NOMO-1 treated with dmso at 0.1 percent for 144 hours (cell line): ENCODE measurements at regions not wholly inside any gene's neighbourhood (a gene's known extent, or its start where the extent isn't known, plus 50 kb on each side); places are given as distances from the start of the nearest gene placed in this dataset.
"Not testable (repeated sequence)": the region's sequence is repeated elsewhere in the genome, so short reads cannot be mapped to it uniquely, and the experiment has no call there.

Experiments
- DNase-seq: peaks from one replicate; lab custom pipeline; 2025; ENCODE audit not compliant: unreplicated experiment; lab: John Stamatoyannopoulos, UW

DNA sequence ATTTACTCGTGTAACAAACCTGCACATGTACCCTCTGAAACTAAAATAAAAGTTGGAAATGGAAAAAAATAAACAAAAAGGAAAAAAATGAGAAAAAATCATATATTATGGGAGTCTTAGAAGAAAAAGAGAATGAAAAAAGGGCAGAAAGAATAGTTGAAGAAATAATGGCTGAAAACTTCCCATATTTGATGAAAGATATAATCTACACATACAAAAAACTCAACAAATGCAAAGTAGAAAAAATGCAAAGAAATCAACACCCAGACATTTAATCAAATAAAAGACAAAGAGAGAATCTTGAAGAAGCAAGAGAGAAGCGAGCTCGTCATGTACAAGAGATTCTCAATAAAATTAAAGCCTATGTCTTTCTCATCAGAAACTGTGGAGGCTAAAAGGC is 73.8 kb downstream of the SLC25A46 start:
- DNase-seq, result no peak

DNA sequence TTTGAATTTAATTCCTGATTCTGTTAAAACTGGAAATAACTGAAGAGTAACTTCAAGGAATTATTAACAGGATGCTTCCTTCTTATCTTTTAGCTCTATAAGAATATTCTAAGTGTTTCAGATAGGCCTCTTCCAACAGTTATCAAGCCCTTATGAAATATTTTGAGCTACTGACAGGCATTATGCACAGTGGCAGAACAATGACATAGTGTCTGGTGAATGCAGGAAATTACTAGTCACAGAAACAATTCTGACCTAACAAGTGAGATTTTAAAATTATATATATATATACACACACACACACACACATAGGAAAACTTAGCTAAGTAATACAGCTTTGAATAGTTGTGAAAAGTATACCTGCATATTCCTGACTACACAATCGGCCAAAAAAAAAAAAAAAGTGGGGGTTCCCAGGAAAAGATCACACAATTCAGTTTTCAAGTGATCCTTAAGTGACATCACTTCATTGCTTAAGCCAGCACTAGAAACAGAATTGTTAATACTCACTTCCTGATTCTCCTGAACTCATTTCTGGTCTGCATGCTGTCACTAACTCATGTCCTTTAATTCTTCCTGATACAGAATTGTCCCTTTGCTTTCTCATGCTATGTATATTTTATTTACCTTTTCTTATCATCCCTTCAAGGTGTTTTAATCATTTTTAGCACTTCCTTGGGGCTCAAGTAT is 77.3 kb downstream of the SLC25A46 start:
- peak; percentile 22 for DNase-seq

DNA sequence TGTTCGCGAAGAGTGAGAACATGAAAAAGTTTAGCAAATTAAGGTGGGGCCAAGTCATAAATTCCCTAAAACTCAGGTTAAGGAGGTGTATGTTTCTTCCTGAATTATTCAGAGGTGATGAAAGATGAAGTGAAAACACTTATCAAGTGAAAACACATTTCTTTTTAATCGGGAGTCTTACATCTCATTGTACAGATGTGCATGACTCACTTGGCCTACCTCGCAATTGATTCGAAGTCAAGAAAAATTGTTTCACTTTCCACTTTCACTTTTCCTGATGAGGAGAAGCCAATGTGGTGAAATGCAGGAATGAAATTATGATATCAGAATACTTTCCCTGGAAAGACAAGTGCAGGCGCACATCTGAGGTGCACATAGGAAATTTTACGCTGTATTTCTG is 78.7 kb downstream of the SLC25A46 start:
- no peak for DNase-seq

DNA sequence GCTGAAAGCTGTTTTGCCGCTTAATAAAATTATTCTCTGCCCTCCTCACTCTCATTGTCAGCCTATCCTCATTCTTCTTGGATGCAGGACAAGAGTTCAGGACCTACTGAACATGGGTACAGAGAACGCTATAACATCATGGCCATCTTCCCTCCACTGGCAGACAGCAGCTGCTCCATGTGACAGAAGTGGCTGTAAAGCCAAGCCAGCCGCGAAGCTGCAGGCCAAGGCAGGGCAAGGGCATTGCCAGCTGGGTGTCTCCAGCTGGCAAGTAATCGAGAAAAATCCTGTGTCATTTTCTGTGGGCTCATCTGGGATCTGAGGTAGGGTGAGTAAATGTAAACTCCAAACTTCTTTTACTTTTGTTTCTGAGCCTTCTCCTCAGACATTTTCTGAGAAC is 84.8 kb downstream of the SLC25A46 start:
- no peak for DNase-seq

DNA sequence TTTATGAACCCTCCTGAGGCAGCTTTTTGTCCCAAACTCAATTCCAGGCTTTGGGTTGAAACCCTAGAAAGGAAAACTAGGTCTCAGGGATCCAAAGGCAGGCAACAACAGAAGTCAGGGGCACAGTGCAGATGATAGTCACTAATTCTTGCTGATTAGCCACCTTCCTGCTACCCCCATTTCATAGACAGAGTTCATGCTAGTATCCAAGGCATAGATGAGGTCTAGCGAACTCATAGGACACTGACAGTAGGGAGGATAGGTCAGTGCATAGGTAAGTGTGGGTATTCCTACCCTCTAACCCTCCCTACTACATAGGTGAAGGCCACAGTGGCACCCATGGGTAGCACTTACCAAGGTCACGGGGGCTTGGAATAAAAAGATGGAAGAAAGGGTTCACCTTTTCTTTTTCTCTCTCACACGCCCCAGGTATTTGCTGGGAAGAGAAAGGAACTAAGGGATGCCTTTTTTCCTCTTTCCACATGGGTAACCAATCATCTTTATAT is 86.2 kb downstream of the SLC25A46 start:
- DNase-seq, result no peak

DNA sequence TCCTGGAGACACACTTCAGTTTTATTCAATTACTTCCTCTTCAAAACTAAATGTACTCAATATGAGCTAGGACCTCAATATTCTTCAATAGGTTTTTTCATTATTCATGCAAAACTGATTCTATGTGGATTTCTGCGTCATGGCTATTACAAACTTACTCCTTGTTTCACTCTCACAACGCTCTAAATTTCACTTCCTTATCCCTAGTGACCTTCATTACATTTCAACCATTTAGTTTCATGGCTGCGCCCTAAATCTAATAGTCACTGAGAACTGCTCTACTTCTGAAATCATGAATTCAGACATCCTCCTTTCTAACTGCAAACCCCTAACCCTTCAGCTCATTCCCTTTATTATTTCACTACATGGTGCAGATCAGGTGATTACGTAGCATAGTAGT is 93.9 kb downstream of the SLC25A46 start:
- DNase-seq, result peak; percentile 50

DNA sequence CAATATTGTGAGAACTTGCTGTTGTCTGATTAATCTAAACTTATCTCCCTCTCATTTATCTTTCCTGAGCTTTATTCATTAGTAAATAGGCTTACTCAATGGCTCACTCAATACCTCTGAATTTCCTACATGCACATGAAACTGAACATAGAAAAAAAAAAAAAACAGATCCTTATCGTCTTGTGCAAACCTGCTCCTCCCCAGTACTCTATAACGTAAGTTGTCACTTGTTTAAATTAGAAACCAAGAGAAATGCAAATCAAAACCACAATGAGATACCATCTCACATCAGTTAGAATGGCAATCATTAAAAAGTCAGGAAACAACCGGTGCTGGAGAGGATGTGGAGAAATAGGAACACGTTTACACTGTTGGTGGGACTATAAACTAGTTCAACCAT is 96.1 kb downstream of the SLC25A46 start:
- peak; percentile 18 for DNase-seq

DNA sequence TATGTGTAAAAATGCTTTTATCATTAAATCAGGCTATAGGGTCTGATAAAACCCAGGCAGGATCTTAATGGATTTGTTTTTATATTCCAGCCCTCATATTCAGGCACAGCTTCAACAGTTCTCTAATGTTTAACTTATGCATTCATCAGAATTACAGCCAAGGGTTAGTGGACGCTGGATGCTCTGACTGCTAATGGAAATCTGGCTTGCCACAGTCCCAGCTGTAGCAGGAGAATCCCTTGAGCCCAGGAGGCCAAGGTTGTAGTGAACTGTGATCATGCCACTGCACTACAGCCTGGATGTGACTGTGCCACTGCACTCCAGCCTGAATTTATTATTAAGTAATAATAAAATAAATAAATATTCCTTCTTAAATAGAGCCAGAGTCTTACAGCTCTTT is 98.0 kb downstream of the SLC25A46 start:
- no peak for DNase-seq

DNA sequence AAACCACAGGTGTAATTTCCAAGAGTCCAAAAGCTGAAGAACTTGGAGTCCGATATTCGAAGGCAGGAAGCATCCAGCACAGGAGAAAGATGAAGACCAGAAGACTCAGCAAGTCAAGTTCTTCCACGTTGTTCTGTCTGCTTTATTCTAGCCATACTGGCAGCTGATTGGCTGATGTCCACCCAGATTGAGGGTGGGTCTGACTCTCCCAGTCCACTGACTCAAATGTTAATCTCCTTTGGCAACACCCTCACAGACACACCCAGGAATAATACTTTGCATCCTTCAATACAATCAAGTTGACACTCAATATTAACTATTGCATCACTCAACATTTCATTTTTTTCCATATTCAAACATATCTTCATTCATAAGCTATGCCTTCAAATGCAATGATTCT is 99.5 kb downstream of the SLC25A46 start:
- not testable (repeated sequence) for DNase-seq

DNA sequence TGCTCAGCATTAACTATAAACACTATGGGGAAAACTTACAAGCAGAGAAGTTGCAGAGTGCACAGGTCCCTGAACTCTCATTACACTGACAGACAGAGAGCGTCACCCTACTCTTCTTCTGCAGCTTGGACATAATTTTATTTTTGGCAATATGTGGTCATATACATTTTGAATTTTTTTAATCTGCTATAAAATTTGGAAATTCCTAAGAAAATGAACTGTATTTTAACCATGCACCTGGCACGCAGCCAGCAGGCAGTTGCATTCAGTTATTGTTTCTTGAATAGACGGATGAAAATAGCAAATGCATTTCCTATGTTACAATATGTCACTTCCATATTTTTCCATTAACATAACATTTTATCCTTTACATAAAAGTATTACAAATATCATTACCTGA is 100.2 kb downstream of the SLC25A46 start:
- DNase-seq, result no peak

DNA sequence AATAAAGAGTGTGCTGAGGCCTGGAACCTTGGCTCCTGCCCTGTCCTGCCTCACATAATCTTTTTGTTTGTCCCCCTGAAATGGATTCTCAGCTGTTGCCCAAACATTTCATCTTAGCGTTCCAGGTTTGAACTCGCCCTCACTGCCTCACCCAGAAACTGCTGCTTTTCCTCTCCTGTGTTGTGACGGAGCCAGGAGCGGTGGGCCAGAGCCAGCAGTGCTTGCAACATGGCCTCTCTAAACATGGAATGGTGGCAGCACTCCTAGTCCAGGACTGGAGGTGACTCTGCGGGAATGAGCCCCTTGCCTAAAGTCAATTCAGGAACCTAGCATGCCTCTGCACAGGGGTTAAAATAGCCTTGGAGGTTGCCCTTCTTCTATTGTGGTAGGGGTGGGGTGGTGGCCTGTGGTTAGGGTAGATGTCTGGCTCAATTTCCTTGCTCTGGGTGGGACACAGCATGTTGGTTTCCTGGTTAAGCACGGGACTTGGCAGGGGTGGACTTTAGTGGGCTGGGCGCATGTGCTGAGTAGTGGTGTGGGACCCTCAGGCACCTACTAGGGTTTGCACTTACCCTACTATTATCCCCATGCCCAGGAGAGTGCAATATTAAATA is 101.6 kb downstream of the SLC25A46 start:
- DNase-seq, result no peak

DNA sequence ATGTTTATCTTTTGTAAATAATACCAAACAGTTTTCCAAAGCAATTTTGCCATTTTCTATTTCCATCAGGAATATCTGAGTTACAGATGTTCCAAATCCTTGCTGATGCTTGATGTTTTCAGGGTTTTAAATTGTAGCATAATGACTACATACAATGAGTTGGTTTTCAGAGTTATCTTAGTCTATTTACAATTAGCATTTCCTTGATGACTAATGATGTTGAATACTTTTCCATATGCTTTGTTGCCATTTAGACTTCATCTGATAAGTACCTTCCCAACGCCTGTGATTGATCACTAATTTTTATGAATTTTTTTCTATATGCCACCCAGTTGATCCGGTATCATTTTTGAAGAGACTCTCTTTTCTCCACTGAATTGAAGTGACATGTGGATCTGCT is 102.3 kb downstream of the SLC25A46 start:
- DNase-seq, result no peak

DNA sequence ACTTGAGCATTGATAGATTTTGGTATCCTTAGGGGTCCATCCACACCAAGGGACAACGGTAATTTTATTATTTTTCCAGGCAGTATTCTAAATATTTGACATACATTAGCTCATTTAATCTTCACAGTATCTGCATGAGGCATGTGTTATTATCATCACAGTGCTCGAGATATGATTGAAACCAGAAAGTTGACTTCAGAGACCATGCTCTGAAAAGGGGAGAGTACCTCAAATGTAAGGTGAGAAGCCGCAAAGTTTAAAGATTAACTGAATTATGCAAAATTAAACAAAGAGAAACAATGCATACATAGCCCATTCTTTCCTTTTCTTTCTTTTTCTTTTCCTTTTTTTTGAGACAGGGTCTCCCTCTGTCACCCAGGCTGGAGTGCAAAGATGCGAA is 104.1 kb downstream of the SLC25A46 start:
- no peak for DNase-seq

DNA sequence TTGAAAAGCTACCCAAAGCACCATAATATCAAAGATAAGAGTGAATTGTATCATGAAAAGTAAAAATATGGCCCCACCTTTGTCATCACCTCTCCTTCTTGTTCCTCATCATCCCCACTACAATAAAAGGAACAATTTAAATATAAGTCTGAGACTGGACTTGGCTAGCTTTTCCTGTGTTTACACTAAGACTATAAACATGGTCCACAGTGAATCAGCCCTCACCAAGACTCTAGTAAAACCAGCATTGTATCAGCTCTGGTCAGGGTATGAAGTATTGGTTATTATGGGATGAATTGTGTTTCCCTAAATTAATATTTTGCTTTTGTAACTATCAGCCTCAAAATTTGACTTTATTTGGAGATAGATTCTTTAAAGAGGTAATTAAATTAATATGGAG is 105.4 kb downstream of the SLC25A46 start:
- DNase-seq, result no peak

DNA sequence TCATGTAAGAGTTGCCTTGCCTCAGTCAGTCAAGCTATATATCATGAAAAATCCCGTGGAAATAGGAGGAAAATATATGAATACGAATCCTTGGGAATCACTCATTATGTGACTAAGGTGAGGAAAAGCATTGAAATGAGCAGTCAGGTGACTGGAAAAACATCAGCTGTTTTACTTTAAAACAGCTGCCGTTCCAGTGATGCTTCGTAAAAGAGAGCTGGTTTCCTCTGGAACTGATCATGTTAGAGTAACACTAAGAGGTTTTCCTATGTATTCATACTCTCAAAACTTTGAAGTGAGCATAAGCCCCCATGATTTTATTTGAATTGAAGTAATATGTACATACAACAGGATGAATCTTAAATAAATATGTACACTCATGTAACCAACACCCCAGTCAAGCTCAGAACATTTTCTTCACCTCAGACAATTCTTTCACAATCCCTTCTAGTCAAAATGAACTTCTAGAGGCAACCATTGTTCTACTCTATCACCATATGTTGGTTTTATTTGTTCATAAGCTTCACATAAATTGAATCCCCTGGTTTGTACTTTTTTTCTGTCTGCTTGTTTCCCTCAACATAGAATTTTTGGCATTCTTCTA is 107.7 kb downstream of the SLC25A46 start:
- DNase-seq, result no peak

DNA sequence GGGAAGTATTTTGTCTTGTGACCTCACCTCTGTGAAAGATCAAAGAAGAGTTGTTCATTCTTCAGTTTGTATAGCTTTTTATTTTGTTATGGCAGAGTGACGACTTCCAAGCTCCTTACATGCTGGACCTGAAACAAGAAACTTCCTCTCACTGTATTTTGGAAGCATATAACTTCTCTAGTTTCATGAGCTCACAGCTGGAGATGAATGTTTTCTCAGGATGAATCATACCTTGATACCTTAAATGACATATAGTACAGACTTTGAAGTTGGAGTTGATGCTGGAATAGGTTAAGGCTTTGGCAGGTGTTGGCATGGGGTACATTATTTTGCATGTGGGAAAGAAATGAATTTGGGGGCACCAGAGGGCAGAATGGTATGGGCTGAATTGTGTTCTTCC is 112.5 kb downstream of the SLC25A46 start:
- no peak for DNase-seq

DNA sequence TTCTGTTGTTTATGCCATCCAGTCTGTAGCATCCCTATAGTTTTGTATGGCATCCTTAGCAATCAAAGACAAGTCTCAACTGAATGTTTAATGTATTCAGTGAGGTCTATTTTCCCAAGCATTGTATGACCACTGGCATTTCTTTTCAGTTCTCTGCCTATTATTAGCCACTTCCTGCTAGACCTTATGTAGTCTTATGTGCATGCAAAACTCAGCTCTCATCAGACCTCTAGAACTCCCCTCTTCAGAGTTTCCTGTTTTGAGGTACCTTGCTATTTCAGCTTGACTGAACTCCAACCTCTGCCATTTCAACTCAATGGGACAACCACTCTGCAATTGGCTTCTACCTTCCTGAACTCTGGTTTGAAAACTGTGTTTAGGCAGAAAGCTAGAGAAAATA is 113.2 kb downstream of the SLC25A46 start:
- no peak for DNase-seq

DNA sequence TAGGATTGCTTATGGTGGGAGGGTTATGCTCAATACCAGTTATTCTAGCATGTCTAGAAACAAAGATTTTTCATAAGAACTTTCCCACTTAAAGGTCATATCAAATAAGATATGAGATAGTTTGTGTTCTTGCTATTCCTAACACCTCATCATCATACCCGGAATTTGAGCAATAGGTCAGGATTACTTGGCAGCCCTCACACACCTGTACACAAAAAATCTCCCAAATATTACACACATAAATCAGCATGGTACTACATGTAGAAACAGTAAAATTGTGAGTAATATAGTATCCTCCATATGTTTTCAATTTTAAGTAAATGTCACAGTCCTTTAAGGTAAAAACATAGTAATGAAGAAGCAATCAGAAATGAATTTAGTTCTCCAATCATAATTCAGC is 113.7 kb downstream of the SLC25A46 start:
- DNase-seq, result no peak

DNA sequence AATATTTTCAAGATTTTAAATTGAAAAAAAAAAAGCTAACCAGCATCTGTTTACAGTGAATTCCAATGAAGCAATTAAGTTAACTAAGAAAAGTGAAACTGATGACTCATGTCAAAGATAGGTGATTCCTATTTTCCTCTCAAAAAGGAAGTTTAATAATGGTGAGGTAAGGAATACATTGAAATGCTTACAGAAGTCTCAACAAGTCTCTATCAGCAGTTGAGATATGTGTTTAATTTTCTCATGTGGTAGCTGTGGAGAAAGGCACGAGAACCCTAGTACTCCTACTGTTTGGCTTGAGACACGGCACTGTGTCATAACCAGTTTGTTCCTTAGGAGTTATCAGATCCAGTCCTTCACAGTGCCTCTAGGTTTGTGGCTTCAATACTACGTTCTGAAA is 114.5 kb downstream of the SLC25A46 start:
- DNase-seq, result no peak

DNA sequence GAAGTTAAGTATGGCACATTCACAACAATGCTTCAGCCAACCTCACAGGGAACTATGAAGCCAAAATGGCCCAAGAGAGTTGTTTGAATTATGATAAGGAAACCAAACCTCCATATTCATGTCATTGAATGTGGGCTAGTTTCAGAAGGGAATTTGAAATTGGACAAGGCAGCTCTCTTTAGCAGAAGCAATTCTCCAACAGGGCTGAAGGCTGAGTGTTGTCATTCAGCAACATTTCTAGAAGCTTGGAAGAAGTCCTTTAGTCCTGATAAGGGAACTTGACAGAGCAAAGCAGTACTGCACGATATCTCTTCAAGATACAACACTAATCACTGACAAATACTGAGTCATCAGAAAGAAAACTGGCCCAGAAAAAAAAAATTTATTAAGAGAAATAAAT is 115.4 kb downstream of the SLC25A46 start:
- DNase-seq, result no peak

DNA sequence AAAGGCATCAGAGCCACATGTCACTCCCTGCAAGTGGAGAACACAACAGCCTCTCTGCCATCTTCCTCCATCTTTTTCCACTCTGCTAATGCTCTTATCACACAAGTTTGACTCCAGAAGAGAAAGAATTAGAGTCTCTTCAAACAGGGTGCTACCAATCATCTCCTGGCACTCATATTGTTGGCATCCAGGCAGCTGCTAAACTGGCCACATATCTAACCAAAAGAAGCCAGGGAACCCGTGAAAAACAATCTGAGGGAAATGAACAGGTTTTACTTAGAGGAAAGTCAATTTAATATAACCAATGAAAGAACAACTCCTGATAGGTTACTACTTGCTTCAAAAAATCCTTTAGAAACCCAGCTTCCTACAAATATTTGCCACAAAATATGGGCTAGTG is 117.2 kb downstream of the SLC25A46 start:
- no peak for DNase-seq

DNA sequence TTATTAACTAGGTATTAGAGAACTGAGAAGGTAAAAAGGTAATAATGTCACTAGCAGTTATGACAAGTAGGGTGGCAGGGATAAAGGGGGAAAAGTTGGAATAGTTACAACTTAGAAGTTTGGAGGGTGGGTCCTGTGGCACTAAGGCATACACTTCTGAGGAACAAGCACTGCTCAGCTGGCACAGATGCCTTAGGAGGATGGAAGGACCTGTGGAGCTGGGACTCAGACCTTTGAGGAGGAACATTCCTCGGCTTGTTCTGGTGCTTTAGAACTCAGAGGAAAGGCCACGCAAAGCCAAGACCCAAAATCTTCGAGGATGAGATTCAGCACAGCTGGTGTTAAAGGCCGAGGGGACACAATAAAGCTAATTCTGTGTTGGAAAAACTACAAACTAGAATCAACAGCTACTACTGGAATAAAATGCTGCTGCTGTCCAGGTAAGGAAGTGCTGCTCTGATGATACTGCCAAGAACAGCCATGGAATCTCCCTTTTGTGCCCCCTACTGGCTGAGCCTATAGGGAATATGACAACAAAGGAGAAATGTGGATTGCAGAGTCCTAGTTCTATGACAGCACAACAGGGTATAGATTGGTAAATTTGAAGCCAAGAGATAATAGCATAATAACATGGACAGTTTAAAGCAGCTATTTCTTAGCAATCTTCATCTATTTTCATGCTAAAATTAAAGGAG is 126.7 kb downstream of the SLC25A46 start:
- DNase-seq, result no peak
